ENCODE measurements at regions not wholly inside any gene's neighbourhood (a gene's known extent, or its start where the extent isn't known, plus 50 kb on each side); places are given as distances from the start of the nearest gene placed in this dataset.

GRCh38 chr4:3853388-3854035 is 87.3 kb downstream of the ADRA2C start:
- no peak for FAIRE-seq

- no peak for FAIRE-seq
Observed at GRCh38 chr4:3854661-3855060, 88.5 kb downstream of the ADRA2C start.

GRCh38 chr4:3855646-3856045 is 89.5 kb downstream of the ADRA2C start:
- no peak for FAIRE-seq

GRCh38 chr4:3856604-3857204 is 90.5 kb downstream of the ADRA2C start:
- no peak for FAIRE-seq

GRCh38 chr4:3857269-3857926 is 91.2 kb downstream of the ADRA2C start:
- no peak for FAIRE-seq

- no peak for FAIRE-seq
Observed at GRCh38 chr4:3858046-3858730, 92.0 kb downstream of the ADRA2C start.

GRCh38 chr4:3858765-3859388 is 92.7 kb downstream of the ADRA2C start:
- FAIRE-seq, result no peak

GRCh38 chr4:3859571-3859970 is 93.4 kb downstream of the ADRA2C start:
- no peak for FAIRE-seq

- no peak for FAIRE-seq
Observed at GRCh38 chr4:3860061-3860912, 94.1 kb downstream of the ADRA2C start.

- FAIRE-seq, result no peak
Observed at GRCh38 chr4:3860913-3861636, 94.9 kb downstream of the ADRA2C start.

GRCh38 chr4:3861720-3862639 is 95.8 kb downstream of the ADRA2C start:
- no peak for FAIRE-seq

GRCh38 chr4:3862640-3863420 is 96.6 kb downstream of the ADRA2C start:
- FAIRE-seq, result no peak

- no peak for FAIRE-seq
Observed at GRCh38 chr4:3863841-3864741, 97.9 kb downstream of the ADRA2C start.

GRCh38 chr4:3864742-3865721 is 98.8 kb downstream of the ADRA2C start:
- no peak for FAIRE-seq

- no peak for FAIRE-seq
Observed at GRCh38 chr4:3865986-3866812, 100.0 kb downstream of the ADRA2C start.

GRCh38 chr4:3866813-3867129 is 100.6 kb downstream of the ADRA2C start:
- no peak for FAIRE-seq
